HG03521 (cell line): ENCODE measurements at regions not wholly inside any gene's neighbourhood (a gene's known extent, or its start where the extent isn't known, plus 50 kb on each side); places are given as distances from the start of the nearest gene placed in this dataset.
"Not testable (repeated sequence)": the region's sequence is repeated elsewhere in the genome, so short reads cannot be mapped to it uniquely, and the experiment has no call there.

Source experiments
- ATAC-seq: cut with Tn5 transposase; IDR thresholded peaks from one replicate; pipeline ENCODE4 v1.9.1; 2021; ENCODE audit warnings: mild to moderate bottlenecking, moderate library complexity; ENCODE audit not compliant: unreplicated experiment

GRCh38 chr10:33040436-33040835 is 82.4 kb upstream of the ITGB1 start:
- ATAC-seq: no peak

- no peak for ATAC-seq
Measured at GRCh38 chr10:33039181-33039580, 81.2 kb upstream of the ITGB1 start.

- no peak for ATAC-seq
Measured at GRCh38 chr10:33038672-33039071, 80.6 kb upstream of the ITGB1 start.

GRCh38 chr10:33037726-33038125 is 79.7 kb upstream of the ITGB1 start:
- ATAC-seq: no peak

- ATAC-seq: no peak
Measured at GRCh38 chr10:33036670-33037069, 78.6 kb upstream of the ITGB1 start.

- no peak for ATAC-seq
Measured at GRCh38 chr10:33035411-33035810, 77.4 kb upstream of the ITGB1 start.

GRCh38 chr10:33034931-33035330 is 76.9 kb upstream of the ITGB1 start:
- ATAC-seq: no peak

- no peak for ATAC-seq
Measured at GRCh38 chr10:33032654-33033151, 74.7 kb upstream of the ITGB1 start.

- no peak for ATAC-seq
Measured at GRCh38 chr10:33031815-33032653, 74.0 kb upstream of the ITGB1 start.

- no peak for ATAC-seq
Measured at GRCh38 chr10:33031171-33031570, 73.1 kb upstream of the ITGB1 start.

GRCh38 chr10:33028515-33028914 is 70.5 kb upstream of the ITGB1 start:
- ATAC-seq: not testable (repeated sequence)

- ATAC-seq: no peak
Measured at GRCh38 chr10:33027088-33027487, 69.1 kb upstream of the ITGB1 start.

GRCh38 chr10:33026422-33026821 is 68.4 kb upstream of the ITGB1 start:
- ATAC-seq: no peak

GRCh38 chr10:33025910-33026309 is 67.9 kb upstream of the ITGB1 start:
- ATAC-seq: no peak

- ATAC-seq: peak; percentile 69
Measured at GRCh38 chr10:33025039-33025438, 67.0 kb upstream of the ITGB1 start.

GRCh38 chr10:33022691-33023090 is 64.7 kb upstream of the ITGB1 start:
- no peak for ATAC-seq

- ATAC-seq: no peak
Measured at GRCh38 chr10:33022090-33022489, 64.1 kb upstream of the ITGB1 start.

- ATAC-seq: no peak
Measured at GRCh38 chr10:33016988-33017387, 59.0 kb upstream of the ITGB1 start.

GRCh38 chr10:33015761-33016547 is 57.9 kb upstream of the ITGB1 start:
- ATAC-seq: no peak

GRCh38 chr10:33013331-33013730 is 55.3 kb upstream of the ITGB1 start:
- ATAC-seq: not testable (repeated sequence)

GRCh38 chr10:33012306-33012705 is 54.3 kb upstream of the ITGB1 start:
- no peak for ATAC-seq
